ENCODE measurements at regions not wholly inside any gene's neighbourhood (a gene's known extent, or its start where the extent isn't known, plus 50 kb on each side); places are given as distances from the start of the nearest gene placed in this dataset.
A peak's percentile ranks its signal among the peaks of the same experiment; 100 is the strongest.

DNA sequence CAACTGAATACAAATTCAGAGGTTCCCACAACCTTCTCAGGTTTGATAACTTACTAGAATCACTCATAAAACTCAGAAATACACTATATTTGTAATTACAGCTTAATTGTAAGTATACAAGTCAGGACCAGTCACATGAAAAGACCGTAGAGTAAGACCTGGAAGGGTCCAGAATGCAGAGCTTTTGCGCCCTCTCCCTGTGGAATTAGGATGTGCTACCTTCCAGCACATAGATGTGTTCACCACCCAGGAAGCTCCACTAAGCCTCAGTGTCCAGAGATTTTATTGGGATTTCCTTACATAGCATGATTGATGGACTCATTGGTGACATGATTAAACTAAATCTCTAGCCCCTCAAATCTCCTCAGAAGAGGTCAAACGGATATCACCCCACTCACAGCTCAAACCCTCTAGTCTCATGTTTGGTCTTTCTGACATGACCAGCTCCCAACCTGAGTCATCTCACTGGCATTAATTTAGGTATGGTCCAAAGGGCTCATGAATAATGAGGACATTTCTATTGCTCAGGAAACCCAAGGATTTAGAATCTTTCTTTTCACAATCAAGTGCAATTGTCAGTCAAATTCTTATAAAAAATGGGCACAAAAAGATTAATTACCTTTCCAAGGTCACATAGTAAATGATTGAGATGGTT lies 77.2 kb upstream of the UBASH3B start:
- Histone ChIP-seq H3K23ac (ENCODE audit: insufficient read length) (no peak overlapping the region), H3K4me2 (ENCODE audit: insufficient read depth in 1 of 2, low read depth in 2 of 2, low read length in 2 of 2) (no peak overlapping the region), H2BK12ac (ENCODE audit: low read depth, low read length) (no peak overlapping the region), H2BK20ac (ENCODE audit: low read length) (no peak overlapping the region), H3K9ac (replicated peaks in 1 of 4; ENCODE audit: extremely low read depth in 1 of 4, low read depth in 3 of 4, low read length in 3 of 4) (no peak overlapping the region), H3K4me3 (ENCODE audit: extremely low read depth in 1 of 4, insufficient read depth in 2 of 4, low read depth in 3 of 4, low read length in 4 of 4) (no peak overlapping the region), H3K9me3 (ENCODE audit: insufficient read depth in 2 of 2, low read depth in 1 of 2, low read length in 1 of 2) (peaks cover 8 to 12% of the 10 kb centered on the region in 2 experiments), H3K4me1 (replicated peaks in 1 of 4; ENCODE audit: control insufficient read depth in 3 of 4, insufficient read depth in 4 of 4, low read length in 3 of 4) (peaks cover 0 to 3% (median 0%) of the 10 kb centered on the region in 4 experiments; a peak in 2 of 7 replicates), H4K5ac (ENCODE audit: insufficient read length, low read depth, low read length) (no peak overlapping the region), H3K79me2 (ENCODE audit: control insufficient read depth in 1 of 2, insufficient read depth in 2 of 2, low read length in 2 of 2) (no peaks in the 10 kb centered on the region), H3K18ac (ENCODE audit: extremely low read depth, low read length) (no peak overlapping the region), H3K36me3 (ENCODE audit: control insufficient read depth in 2 of 4, insufficient read depth in 4 of 4, low read length in 3 of 4) (no peaks in the 10 kb centered on the region; a peak in 1 of 8 replicates), H3K27me3 (replicated peaks in 1 of 4; ENCODE audit: control insufficient read depth in 3 of 4, extremely low read depth in 1 of 4, insufficient read depth in 3 of 4, low read length in 3 of 4) (no peaks in the 10 kb centered on the region), H3K23me2 (ENCODE audit: low read depth, low read length) (no peaks in the 10 kb centered on the region), H2BK15ac (ENCODE audit: low read length) (no peak overlapping the region), H3K27ac (ENCODE audit: low read depth, low read length) (no peak overlapping the region), H3K14ac (ENCODE audit: insufficient read length) (no peak overlapping the region), H2BK120ac (replicated peaks; ENCODE audit: low read depth, low read length) (no peak overlapping the region), H2BK5ac (ENCODE audit: low read depth, low read length) (no peak overlapping the region), H2AFZ (ENCODE audit: low read length) (no peak overlapping the region), H4K91ac (replicated peaks; ENCODE audit: insufficient read length, low read length) (no peak overlapping the region), H2AK5ac (ENCODE audit: low read depth, low read length) (no peak overlapping the region), H4K8ac (ENCODE audit: extremely low read depth, insufficient read depth, low read length) (no peak overlapping the region), H4K20me1 (replicated peaks in 1 of 2; ENCODE audit: control insufficient read depth in 1 of 2, insufficient read depth in 2 of 2, low read length in 2 of 2) (no peaks in the 10 kb centered on the region), H3K4ac (replicated peaks; ENCODE audit: insufficient read length, low read depth, low read length) (no peak overlapping the region), H3K56ac (replicated peaks; ENCODE audit: insufficient read length, low read depth, low read length) (no peak overlapping the region), H3K79me1 (ENCODE audit: low read depth, low read length) (no peaks in the 10 kb centered on the region)
- FAIRE-seq: no peak
- WGBS, 2 experiments (ENCODE audit: extremely low coverage in 1 of 2, insufficient coverage in 1 of 2, insufficient read length in 1 of 2, insufficient replicate concordance in 2 of 2, low coverage in 1 of 2, low lambda C conversion rate in 2 of 2, missing lambda C conversion rate in 1 of 2): 88% methylated on average over 3 of the region's 3 CpGs; no CpG with 5 or more reads in 1 of the 2 experiments
- no peak for DNase-seq (ENCODE audit: low read depth in 1 of 2, low spot score in 2 of 2)
- TF ChIP-seq, protein P1, sequence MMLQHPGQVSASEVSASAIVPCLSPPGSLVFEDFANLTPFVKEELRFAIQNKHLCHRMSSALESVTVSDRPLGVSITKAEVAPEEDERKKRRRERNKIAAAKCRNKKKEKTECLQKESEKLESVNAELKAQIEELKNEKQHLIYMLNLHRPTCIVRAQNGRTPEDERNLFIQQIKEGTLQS (IDR thresholded peaks at IDR 0.05; ENCODE audit: insufficient read depth, low read depth, low read length): no peak
- TF ChIP-seq CTCF (IDR thresholded peaks at IDR 0.05; ENCODE audit: control extremely low read depth in 1 of 3, insufficient read depth in 1 of 3, low read depth in 1 of 3, low read length in 3 of 3) (peak in 2 of 3 experiments; percentile 17 to 27; a peak in 2 of 4 replicates), RAD21 (IDR thresholded peaks at IDR 0.05 in 1 of 2, conservative IDR thresholded peaks at IDR 0.05 in 1 of 2; ENCODE audit: low read depth in 2 of 2, low read length in 2 of 2) (peak; percentile 34 to 44)
- POLR2A ChIA-PET (ENCODE audit: partially characterized antibody): no interaction called here
- CTCF ChIA-PET (ENCODE audit: partially characterized antibody): interaction anchor here (0.6 to 2.4 kb wide), 8 partner anchors 22 to 1107 kb away, joined by 3 to 6 read pairs (median 3); no protein-coding TSS in a partner anchor

All from H1 (cell line).